Esophagus squamous epithelium (tissue), 5 donors: ENCODE measurements at regions not wholly inside any gene's neighbourhood (a gene's known extent, or its start where the extent isn't known, plus 50 kb on each side); places are given as distances from the start of the nearest gene placed in this dataset.

Experiments
- DNase-seq: peaks from one replicate; lab custom pipeline; 2025; lab: John Stamatoyannopoulos, UW
- H3K27ac ChIP-seq, 4 donors: fragments of 200-600 bp; sonication (generic); one replicate each; pipeline ENCODE4 v1.5.1; 2016 to 2019; ENCODE audit warnings: mild to moderate bottlenecking in 1 of 4
- H3K27me3 ChIP-seq, 4 donors: fragments of 200-600 bp; sonication (generic); 1 replicate in 3 of 4; 2 replicates in 1 of 4; pipeline versions ENCODE4 v1.5.1 to v1.6.0; 2017 to 2021; ENCODE audit warnings: antibody characterized with exemption in 1 of 4
- H3K36me3 ChIP-seq, 3 donors: fragments of 200-600 bp; sonication (generic); one replicate each; pipeline ENCODE4 v1.5.1; 2016 to 2019
- H3K4me1 ChIP-seq, 3 donors: fragments of 200-600 bp; sonication (generic); one replicate each; pipeline ENCODE4 v1.5.1; 2017 to 2019
- H3K4me3 ChIP-seq, 4 donors: fragments of 200-600 bp; sonication (generic); 1 replicate in 3 of 4; 2 replicates in 1 of 4; pipeline ENCODE4 v1.5.1; 2016 to 2019; ENCODE audit warnings: mild to moderate bottlenecking in 2 of 4, moderate library complexity in 1 of 4
- H3K9me3 ChIP-seq, 3 donors: fragments of 200-600 bp; sonication (generic); one replicate each; pipeline ENCODE4 v1.5.1; 2016 to 2019
- CTCF ChIP-seq, 6 experiments: fragments of 450-650 bp in 4 of 6; fragments of 200-600 bp in 2 of 6; sonication (generic) in 2 of 6; IDR thresholded peaks; one replicate each; pipeline ENCODE4 v1.5.1; 2016 to 2019; ENCODE audit warnings: antibody characterized with exemption in 6 of 6, mild to moderate bottlenecking in 4 of 6, moderate library complexity in 4 of 6
- POLR2A ChIP-seq, 4 donors: fragments of 450-650 bp; IDR thresholded peaks; one replicate each; pipeline ENCODE4 v1.6.1; 2017; ENCODE audit warnings: antibody characterized with exemption in 4 of 4, mild to moderate bottlenecking in 4 of 4, moderate library complexity in 3 of 4
- WGBS, 2 donors: methylation state at CpG; one replicate each; pipeline ENCODE4 v1.1.5; 2018; 5-methylcytosine and 5-hydroxymethylcytosine counted together
- intact Hi-C: fragments of 100-400 bp; cut with DNase I; formaldehyde crosslinking; loops from one replicate; pipeline ENCODE4 v1.15.0; 2022
- donor health status: DM: yes; HTN: yes; CAD: no.

- Histone ChIP-seq H3K27ac (no peak overlapping the region), H3K4me1 (no peaks in the 10 kb centered on the region), H3K4me3 (no peak overlapping the region), H3K27me3 (peaks cover 0 to 24% (median 0%) of the 10 kb centered on the region in 4 donors), H3K9me3 (no peaks in the 10 kb centered on the region), H3K36me3 (no peaks in the 10 kb centered on the region)
- DNase-seq, result no peak
- WGBS, 2 donors, result 71 to 95% methylated on average over 4 to 5 of the region's 5 CpGs
- no peak for TF ChIP-seq POLR2A (IDR thresholded peaks at IDR 0.05)
- no peak for TF ChIP-seq CTCF (IDR thresholded peaks at IDR 0.05)
- intact Hi-C loops, result loop anchor here (10.0 kb wide), 1 partner anchor 92 kb away; no protein-coding TSS in a partner anchor
These were observed 128.8 kb upstream of the STMND1 start for GRCh38 chr6:16973051-16973450.

GRCh38 chr6:16972535-16972934 is 129.3 kb upstream of the STMND1 start:
- Histone ChIP-seq H3K36me3 (no peaks in the 10 kb centered on the region), H3K4me3 (no peak overlapping the region), H3K9me3 (no peaks in the 10 kb centered on the region), H3K27ac (no peak overlapping the region), H3K4me1 (no peaks in the 10 kb centered on the region), H3K27me3 (peaks cover 0 to 24% (median 0%) of the 10 kb centered on the region in 4 donors)
- TF ChIP-seq CTCF (IDR thresholded peaks at IDR 0.05), result no peak
- DNase-seq, result no peak
- WGBS, 2 donors, result 76 to 88% methylated on average over 2 of the region's 2 CpGs
- intact Hi-C loops, result loop anchor here (10.0 kb wide), 1 partner anchor 92 kb away; no protein-coding TSS in a partner anchor

GRCh38 chr6:16969699-16970655 is 131.9 kb upstream of the STMND1 start:
- Histone ChIP-seq H3K4me1 (peaks cover 1 to 2% (median 2%) of the 10 kb centered on the region in 3 donors), H3K4me3 (no peak overlapping the region), H3K27me3 (peaks cover 0 to 15% (median 0%) of the 10 kb centered on the region in 4 donors), H3K36me3 (no peaks in the 10 kb centered on the region), H3K9me3 (no peaks in the 10 kb centered on the region), H3K27ac (no peak overlapping the region)
- DNase-seq, result no peak
- TF ChIP-seq POLR2A (IDR thresholded peaks at IDR 0.05) (no peak), CTCF (IDR thresholded peaks at IDR 0.05) (no peak)
- 25 to 27% methylated on average over 4 of the region's 4 CpGs for WGBS, 2 donors
- intact Hi-C loops, result loop anchor here (10.0 kb wide), 2 partner anchors 95 to 195 kb away; no protein-coding TSS in a partner anchor

- Histone ChIP-seq H3K9me3 (no peaks in the 10 kb centered on the region), H3K36me3 (no peaks in the 10 kb centered on the region), H3K4me1 (peaks cover 6 to 9% (median 6%) of the 10 kb centered on the region in 3 donors), H3K27me3 (peaks cover 0 to 5% (median 0%) of the 10 kb centered on the region in 4 donors), H3K27ac (no peak overlapping the region), H3K4me3 (no peak overlapping the region)
- 78 to 85% methylated on average over 5 of the region's 5 CpGs for WGBS, 2 donors
- TF ChIP-seq POLR2A (IDR thresholded peaks at IDR 0.05) (no peak), CTCF (IDR thresholded peaks at IDR 0.05) (no peak)
- DNase-seq, result no peak
- intact Hi-C loops, result loop anchor here (10.0 kb wide), 1 partner anchor 193 kb away; no protein-coding TSS in a partner anchor
These were observed 133.7 kb upstream of the STMND1 start for GRCh38 chr6:16968101-16968500.

- intact Hi-C loops, result loop anchor here (10.0 kb wide), 1 partner anchor 193 kb away; no protein-coding TSS in a partner anchor
- 71 to 76% methylated on average over 2 of the region's 2 CpGs for WGBS, 2 donors
- Histone ChIP-seq H3K27me3 (no peaks in the 10 kb centered on the region), H3K4me3 (no peak overlapping the region), H3K4me1 (peaks cover 6 to 9% (median 6%) of the 10 kb centered on the region in 3 donors), H3K27ac (no peak overlapping the region), H3K9me3 (no peaks in the 10 kb centered on the region), H3K36me3 (no peaks in the 10 kb centered on the region)
- DNase-seq, result no peak
- TF ChIP-seq POLR2A (IDR thresholded peaks at IDR 0.05) (no peak), CTCF (IDR thresholded peaks at IDR 0.05) (no peak)
These were observed 134.4 kb upstream of the STMND1 start for GRCh38 chr6:16967470-16967817.
